ENCODE measurements at regions not wholly inside any gene's neighbourhood (a gene's known extent, or its start where the extent isn't known, plus 50 kb on each side); places are given as distances from the start of the nearest gene placed in this dataset.
A peak's percentile ranks its signal among the peaks of the same experiment; 100 is the strongest.
"Not testable (repeated sequence)": the region's sequence is repeated elsewhere in the genome, so short reads cannot be mapped to it uniquely, and the experiment has no call there.

DNA sequence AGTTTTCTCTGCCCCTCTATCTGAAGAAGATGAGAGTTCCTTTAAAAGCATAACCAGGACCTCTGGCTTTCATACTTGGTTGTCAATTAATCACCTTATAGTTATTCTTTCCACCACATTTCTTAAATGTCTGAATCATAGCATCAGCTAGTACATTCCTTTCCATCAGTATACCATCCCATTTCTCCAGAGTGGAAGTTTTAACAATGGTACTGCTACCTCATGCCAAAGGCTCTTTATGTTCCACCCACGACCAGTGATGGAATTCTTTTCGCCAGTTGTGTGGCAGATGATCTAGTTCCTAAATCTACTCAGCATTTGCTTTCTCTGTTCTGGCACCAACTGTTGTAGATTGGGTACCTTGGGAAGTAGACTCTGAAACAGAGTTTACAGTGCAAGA is 379.8 kb downstream of the ZNF674 start:
- DNase-seq (ENCODE audit: low read depth): peak; percentile 48

DNA sequence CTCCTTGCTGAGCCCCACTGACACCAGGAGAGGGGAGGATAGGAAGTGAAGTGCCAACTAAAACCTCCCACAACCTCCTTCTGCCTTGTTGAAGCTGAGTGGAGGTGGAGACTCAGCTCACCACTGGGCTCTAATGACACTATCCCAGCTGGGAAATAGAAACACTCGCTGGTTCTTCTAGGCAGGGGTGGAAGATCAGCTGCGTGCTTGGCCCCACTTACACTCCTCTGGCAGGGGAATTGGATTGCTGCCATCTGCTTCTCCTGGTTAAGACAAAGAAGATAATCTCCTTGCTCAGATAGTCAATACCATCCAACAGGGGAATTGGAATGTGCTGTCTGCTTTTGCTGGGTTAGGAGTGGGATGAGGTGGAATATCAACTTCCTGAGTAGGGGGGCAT is 392.5 kb downstream of the ZNF674 start:
- DNase-seq (ENCODE audit: low read depth): no peak

GRCh38 chrX:46151332-46151731 is 393.9 kb downstream of the ZNF674 start:
- DNase-seq (ENCODE audit: low read depth): not testable (repeated sequence)

- no peak for DNase-seq (ENCODE audit: low read depth)
Observed at GRCh38 chrX:46144566-46144965, 400.7 kb downstream of the ZNF674 start.

GRCh38 chrX:46140272-46140671 is 404.9 kb downstream of the ZNF674 start:
- no peak for DNase-seq (ENCODE audit: low read depth)

GRCh38 chrX:46130247-46130646 is 415.0 kb downstream of the ZNF674 start:
- no peak for DNase-seq (ENCODE audit: low read depth)

DNA sequence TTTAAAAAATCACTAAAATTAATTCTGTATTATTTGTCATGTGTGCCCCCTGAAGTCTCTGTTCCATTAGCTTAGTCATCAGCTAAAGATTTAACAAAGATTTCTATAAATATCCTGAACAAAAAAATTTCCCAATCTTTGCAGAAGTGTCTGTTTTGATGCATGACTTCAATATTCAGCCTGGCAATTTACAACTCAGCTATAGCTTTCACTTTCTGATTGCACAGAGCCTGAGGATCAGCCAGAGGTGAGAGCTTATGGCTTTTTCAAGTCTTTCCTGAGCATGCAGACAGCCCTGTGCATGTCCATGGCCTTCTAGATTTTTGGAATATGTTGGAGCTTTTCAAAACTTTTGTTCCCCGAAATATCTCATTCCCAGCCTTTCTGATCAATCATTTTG is 420.1 kb downstream of the ZNF674 start:
- DNase-seq (ENCODE audit: low read depth): no peak

DNA sequence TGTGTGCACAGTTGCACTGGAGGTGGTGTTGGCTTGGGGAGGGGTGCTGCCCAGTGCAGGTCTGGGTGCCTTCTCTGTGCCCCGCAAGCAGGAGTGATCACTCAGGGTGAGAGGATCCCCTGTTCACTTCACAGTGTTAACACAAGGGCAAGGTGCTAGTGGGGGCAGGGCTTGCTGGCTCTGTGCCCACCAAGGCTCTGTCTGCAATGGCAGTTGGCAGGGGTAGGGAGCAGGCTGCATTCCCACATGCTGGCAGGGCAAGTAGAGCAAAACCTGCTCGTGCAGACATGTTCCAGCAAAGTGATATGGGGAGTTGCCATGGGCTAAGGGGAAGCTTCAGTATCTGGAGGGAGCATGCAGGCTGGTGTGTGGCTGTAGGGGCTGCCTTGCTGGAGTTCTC is 428.0 kb downstream of the ZNF674 start:
- DNase-seq (ENCODE audit: low read depth): no peak

- not testable (repeated sequence) for DNase-seq (ENCODE audit: low read depth)
Observed at GRCh38 chrX:46087310-46087709, 457.9 kb downstream of the ZNF674 start.

GRCh38 chrX:46080121-46080520 is 465.1 kb downstream of the ZNF674 start:
- DNase-seq (ENCODE audit: low read depth): not testable (repeated sequence)

- no peak for DNase-seq (ENCODE audit: low read depth)
Observed at GRCh38 chrX:46072791-46073190, 472.4 kb downstream of the ZNF674 start.

GRCh38 chrX:46072372-46072771 is 472.8 kb downstream of the ZNF674 start:
- DNase-seq (ENCODE audit: low read depth): no peak

GRCh38 chrX:46070421-46070820 is 474.8 kb downstream of the ZNF674 start:
- DNase-seq (ENCODE audit: low read depth): no peak

- DNase-seq (ENCODE audit: low read depth): no peak
Observed at GRCh38 chrX:46059316-46059715, 485.9 kb downstream of the ZNF674 start.

DNA sequence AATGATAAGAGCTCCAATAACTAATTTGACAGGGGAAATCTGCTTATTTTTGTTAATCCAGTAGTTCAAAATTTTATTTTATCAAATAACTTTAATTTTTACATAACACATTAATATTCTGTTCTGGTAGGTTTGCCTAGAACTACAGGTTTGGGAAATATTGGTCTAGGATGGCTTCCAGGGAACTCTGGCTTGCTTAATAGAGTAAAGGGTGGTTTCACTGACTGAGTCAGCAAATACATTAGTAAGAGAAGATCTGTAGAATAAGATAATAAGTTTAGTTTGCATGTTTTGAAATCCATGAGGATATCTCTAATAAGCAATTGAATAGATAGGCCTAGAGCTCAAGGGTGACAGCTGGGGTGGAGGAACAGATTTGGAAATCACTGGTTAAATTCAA is 500.7 kb downstream of the ZNF674 start:
- DNase-seq (ENCODE audit: low read depth): no peak

GRCh38 chrX:46040001-46040400 is 505.2 kb downstream of the ZNF674 start:
- no peak for DNase-seq (ENCODE audit: low read depth)

DNA sequence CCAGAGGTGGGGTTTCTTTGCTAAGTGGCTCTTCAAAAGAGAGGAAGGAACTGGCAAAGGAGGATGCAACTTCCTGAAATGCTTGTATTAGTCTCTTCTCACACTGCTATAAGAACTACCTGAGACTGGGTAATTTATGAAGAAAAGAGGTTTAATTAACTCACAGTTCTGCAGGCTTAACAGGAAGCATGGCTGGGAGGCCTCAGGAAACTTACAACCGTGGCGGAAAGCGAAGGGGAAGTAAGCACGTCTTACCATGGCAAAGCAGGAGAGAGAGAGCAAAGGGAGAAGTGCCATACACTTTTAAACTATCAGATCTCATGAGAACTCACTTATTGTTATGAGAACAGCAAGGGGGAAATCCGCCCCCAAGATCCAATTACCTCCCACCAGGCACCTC is 505.7 kb downstream of the ZNF674 start:
- no peak for DNase-seq (ENCODE audit: low read depth)

DNA sequence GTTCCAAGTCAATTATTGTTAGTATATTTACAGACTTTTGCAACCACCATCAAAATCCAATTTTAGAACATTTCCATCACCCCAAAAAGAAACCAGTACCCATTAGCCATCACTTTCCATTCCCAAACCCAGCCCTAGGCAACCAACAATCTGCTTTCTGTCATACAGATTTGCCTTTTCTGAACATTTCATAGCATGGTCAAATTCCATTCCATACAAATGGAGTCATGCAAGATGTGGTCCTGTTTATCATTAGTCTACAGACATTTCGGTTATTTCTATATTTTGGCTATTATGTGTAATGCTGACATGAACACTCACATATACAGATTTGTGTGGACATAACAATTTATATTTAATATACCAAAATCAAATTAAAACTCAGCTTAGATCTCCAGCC is 508.7 kb downstream of the ZNF674 start:
- DNase-seq (ENCODE audit: low read depth): no peak

GRCh38 chrX:46034868-46035267 is 510.4 kb downstream of the ZNF674 start:
- no peak for DNase-seq (ENCODE audit: low read depth)

- DNase-seq (ENCODE audit: low read depth): no peak
Observed at GRCh38 chrX:46029777-46030176, 515.4 kb downstream of the ZNF674 start.

GRCh38 chrX:46016296-46016695 is 528.9 kb downstream of the ZNF674 start:
- no peak for DNase-seq (ENCODE audit: low read depth)

DNA sequence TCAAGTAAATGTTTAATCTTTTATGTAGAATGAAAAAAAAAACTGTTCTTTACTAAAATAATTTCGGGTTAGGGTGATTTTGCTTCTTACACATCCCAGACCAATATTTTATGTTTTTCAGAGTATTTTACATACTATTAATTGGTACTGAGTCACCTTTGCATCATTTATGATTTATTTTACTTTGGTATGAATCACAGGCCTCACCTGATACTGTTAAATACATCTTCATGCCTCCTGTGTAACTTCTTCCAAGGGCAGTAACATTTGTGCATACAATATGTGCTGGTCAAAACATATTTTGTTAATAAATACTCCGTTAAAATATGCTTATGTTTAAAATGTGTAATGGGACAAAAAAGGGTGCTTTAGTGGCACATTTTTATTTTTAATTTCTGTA is 529.6 kb downstream of the ZNF674 start:
- DNase-seq (ENCODE audit: low read depth): no peak

DNA sequence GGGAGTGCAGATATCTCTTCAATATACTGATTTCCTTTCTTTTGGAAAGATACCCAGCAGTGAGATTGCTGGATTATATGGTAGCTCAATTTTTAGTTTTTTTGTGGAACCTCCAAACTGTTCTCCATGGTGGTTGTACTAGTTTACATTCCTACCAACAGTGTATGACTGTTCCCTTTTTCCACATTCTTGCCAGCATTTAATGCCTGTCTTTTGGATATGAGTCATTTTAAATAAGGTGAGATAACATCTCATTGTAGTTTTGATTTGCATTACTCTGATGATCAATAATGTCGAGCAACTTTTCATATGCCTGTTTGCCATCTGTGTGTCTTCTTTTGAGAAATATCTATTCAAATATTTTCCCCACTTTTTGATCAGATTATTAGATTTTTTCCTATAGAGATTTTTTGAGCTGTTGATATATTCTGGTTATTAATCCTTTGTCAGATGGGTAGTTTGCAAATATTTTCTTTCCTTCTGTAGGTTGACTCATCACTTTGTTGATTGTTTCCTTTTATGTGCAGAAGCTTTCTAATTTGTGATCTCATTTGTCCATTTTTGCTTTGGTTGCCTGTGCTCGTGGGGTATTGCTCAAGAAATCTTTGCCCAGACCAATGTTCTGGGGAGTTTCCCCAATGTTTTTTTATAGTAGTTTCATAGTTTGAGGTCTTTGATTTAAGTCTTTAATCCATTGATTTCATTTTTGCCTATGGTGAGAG is 552.7 kb downstream of the ZNF674 start:
- DNase-seq (ENCODE audit: low read depth): no peak

DNA sequence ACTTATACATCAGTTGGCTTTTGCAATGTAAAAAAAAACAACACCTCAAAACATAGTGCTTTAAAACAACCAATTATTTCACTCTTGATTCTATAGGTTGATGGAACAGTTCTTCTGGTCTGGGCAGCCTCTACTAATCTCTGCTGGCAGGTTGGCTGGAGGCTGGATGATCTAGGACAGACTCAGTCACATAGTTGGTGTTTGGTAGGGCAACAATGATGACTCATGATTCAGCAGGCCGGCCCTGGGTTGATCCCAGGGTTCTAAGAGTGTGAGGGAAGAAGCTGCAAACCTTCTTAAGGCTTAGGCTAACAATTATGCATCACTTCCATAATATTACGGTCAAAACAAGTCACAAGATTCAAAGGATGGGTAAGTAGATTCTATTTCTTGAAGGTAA is 558.2 kb downstream of the ZNF674 start:
- DNase-seq (ENCODE audit: low read depth): no peak

DNA sequence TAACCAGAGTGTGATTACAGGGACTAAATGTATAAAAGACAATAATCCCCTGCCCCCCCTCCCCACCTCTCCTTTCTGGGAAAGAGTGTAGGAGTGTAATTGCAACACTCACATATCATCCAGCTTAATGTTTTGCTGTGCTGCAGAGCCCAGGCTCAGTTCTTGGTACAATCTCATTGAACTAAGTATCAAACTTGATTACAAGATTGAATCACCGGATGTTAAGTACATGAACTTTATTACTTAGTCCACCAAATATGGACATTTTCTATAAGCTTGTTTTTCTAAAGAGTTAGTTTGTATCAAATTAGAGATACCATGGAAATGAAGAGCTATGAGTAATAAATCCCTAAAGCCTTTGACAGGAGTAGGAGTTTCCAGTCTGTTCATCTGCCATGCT is 559.1 kb downstream of the ZNF674 start:
- no peak for DNase-seq (ENCODE audit: low read depth)

All from HS-5 (cell line).